ENCODE measurements at regions not wholly inside any gene's neighbourhood (a gene's known extent, or its start where the extent isn't known, plus 50 kb on each side); places are given as distances from the start of the nearest gene placed in this dataset.
A peak's percentile ranks its signal among the peaks of the same experiment; 100 is the strongest.

DNA sequence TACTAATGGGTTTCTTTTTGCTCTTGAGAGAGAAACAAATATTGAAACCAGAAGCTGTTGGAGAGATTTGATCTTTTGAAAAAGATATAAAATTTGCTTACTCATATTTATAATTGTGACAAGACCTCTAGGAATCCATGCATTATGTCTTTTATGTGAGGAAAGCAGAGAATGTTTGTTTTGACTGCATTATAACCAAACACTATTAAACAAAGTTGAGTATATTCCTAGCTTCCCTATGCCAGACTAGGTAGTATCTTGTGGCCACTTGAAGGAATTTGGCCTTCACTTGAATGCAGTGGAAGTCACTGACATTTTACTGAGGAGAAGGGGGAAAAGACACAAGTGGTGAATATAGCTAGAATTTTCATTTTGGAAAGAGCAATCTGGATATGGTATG is 521.8 kb upstream of the ZEB2 start:
- DNase-seq = no peak

GRCh38 chr2:145040433-145040832 is 520.5 kb upstream of the ZEB2 start:
- no peak for DNase-seq

DNA sequence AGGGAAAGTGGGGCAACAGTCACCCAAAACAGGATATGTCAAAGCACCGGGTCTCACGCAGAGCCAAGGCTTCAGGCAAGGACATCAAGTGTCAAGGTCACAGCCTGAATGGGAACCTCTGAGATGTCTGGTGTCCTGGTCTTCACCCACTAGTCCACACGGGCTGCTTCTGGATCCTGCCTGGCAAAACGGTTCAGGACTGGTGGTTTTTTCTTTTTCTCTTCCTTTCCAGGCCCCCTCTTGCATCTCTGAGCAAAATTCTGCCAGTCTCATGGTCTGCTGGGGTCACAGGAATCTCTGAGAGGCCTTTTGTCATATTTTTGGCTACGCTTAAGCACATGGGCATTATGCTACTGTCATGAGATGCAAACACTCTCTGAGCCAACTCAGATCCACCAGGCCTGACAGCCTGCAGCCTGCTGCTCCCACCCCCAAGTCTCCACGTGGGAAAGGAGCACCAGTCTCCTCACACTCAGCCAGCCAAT is 518.2 kb upstream of the ZEB2 start:
- no peak for DNase-seq

GRCh38 chr2:145036421-145037011 is 516.6 kb upstream of the ZEB2 start:
- no peak for DNase-seq

- DNase-seq = no peak
Measured at GRCh38 chr2:145034511-145034910, 514.6 kb upstream of the ZEB2 start.

GRCh38 chr2:145033438-145033837 is 513.5 kb upstream of the ZEB2 start:
- no peak for DNase-seq

DNA sequence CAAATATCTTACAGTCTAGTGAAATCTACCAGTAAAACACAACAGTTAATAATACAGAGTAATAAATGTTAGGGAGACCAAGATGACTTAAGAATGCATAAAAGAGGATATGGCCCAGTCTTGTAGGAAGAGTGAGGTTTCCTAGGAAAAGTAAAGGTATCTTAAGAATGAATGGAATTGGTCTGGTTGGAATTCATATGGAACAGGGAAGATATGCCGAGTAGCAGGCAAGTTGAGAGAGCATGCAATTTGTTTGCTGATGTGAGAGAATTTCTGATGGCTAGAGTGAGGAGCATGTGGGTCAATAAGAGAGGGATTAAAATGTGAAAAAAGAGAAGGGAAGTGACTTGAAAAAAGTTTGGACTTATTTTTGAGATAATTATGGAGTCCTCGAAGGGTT is 512.9 kb upstream of the ZEB2 start:
- peak; percentile 38 for DNase-seq

DNA sequence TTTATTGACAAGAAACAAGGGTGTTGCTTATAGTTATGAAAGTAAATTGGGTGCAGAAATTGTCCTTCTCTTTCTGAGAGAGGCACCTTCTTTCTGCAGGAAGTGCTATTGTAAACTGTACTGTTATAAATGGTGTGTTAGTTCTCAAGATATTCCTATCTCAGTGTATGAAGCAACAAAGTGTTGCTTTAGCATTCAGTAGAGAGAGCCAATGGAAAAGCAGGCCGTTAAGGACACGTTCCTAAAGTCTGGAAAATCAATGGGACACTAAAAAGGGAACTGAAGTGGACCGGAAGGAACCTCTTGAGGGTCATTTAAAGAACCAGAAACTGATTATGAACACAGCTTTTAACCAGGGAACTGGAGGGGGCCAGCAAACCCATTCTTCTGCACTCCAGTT is 510.0 kb upstream of the ZEB2 start:
- no peak for DNase-seq

- DNase-seq = no peak
Measured at GRCh38 chr2:145029081-145029480, 509.2 kb upstream of the ZEB2 start.

- no peak for DNase-seq
Measured at GRCh38 chr2:145028101-145028920, 508.4 kb upstream of the ZEB2 start.

GRCh38 chr2:145026456-145027455 is 506.8 kb upstream of the ZEB2 start:
- DNase-seq = peak; percentile 55

- no peak for DNase-seq
Measured at GRCh38 chr2:145025382-145025781, 505.5 kb upstream of the ZEB2 start.

- DNase-seq = no peak
Measured at GRCh38 chr2:145023334-145023934, 503.5 kb upstream of the ZEB2 start.

GRCh38 chr2:145022666-145023333 is 502.9 kb upstream of the ZEB2 start:
- peak; percentile 71 for DNase-seq

GRCh38 chr2:145021962-145022665 is 502.2 kb upstream of the ZEB2 start:
- DNase-seq = peak; percentile 52

DNA sequence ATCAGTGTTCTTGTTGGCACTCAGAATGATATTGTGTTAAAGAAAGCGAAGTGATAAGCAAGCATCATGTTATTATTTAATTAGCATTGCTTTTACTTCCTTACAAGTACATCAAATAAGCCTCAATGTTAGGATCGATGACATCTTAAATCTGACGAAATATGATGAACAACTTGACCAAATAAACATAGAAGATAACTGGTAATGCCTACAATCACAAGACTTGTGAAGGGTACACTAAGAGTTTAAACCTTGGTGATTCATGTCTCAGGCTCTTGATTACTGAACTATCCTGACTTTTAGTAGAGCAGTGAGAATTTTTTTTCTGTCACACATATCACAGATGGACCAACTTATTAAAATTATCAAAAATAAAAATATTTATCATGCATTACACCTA is 500.8 kb upstream of the ZEB2 start:
- no peak for DNase-seq

GRCh38 chr2:145020139-145020538 is 500.2 kb upstream of the ZEB2 start:
- no peak for DNase-seq

- DNase-seq = no peak
Measured at GRCh38 chr2:145018502-145018901, 498.6 kb upstream of the ZEB2 start.

DNA sequence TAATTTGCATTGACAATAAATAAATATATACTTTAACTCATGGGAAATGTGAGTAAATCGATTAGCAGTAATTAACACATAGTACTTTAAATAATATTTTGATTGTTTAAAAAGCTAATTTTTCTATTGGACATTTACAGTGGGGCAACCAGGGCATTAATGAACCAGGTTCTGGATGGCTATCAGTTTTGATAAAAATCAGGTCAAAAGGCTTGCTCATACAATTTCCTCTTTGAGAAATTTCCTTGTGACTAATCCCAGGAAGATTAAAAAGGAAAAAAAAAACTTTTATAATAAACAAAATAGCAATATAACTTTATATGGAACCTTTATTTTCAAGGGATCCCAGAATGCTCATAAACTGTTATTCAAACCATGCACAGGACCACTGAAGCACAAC is 497.2 kb upstream of the ZEB2 start:
- no peak for DNase-seq

DNA sequence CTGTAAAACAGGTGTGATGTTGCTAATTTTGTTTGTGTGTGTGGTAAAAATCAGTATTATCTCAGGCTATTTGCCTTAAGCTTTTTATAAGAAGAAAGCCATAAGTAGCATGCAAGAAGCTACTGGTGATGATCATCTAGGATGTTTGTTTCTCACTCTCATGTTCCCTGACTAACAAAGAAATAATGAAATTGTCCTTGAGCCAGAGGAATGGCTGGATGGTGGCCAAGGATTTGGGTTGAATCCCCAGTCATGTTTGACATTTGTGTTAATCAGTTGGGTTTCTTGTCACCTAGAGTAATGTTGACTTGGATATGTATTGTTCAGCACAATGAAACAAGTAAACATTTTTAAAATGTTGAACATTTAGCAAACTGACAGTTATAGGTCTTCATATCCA is 496.8 kb upstream of the ZEB2 start:
- DNase-seq = no peak

- DNase-seq = no peak
Measured at GRCh38 chr2:145015561-145015960, 495.6 kb upstream of the ZEB2 start.

GRCh38 chr2:145012806-145013205 is 492.9 kb upstream of the ZEB2 start:
- DNase-seq = no peak
